ENCODE measurements at regions not wholly inside any gene's neighbourhood (a gene's known extent, or its start where the extent isn't known, plus 50 kb on each side); places are given as distances from the start of the nearest gene placed in this dataset.

DNA sequence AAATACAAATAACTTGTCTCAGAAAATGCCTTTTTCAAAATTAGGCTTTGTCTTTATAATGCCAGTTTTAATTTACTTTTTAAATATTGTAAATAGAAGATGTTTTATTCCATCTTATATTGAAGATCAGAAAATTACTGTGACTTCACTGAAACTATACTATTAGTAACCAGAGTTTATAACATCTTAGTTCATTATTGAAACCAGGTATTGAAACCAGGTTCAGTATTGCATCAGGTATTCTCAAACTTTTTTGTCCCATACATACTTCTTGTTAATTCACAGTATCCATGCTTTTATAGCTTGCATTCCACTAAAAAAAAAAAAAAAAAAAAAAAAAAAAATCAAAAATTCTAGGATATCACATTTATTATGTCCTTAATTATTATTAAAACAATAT is 227.5 kb downstream of the GXYLT1 start (continued):
- TF ChIP-seq, protein P1, sequence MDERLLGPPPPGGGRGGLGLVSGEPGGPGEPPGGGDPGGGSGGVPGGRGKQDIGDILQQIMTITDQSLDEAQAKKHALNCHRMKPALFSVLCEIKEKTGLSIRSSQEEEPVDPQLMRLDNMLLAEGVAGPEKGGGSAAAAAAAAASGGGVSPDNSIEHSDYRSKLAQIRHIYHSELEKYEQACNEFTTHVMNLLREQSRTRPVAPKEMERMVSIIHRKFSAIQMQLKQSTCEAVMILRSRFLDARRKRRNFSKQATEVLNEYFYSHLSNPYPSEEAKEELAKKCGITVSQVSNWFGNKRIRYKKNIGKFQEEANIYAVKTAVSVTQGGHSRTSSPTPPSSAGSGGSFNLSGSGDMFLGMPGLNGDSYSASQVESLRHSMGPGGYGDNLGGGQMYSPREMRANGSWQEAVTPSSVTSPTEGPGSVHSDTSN (CRISPR knock-in tag; IDR thresholded peaks at IDR 0.05; ENCODE audit: low read depth) = no peak
- TF ChIP-seq, protein P1 (tag; conservative IDR thresholded peaks at IDR 0.05; ENCODE audit: low read depth) = no peak

DNA sequence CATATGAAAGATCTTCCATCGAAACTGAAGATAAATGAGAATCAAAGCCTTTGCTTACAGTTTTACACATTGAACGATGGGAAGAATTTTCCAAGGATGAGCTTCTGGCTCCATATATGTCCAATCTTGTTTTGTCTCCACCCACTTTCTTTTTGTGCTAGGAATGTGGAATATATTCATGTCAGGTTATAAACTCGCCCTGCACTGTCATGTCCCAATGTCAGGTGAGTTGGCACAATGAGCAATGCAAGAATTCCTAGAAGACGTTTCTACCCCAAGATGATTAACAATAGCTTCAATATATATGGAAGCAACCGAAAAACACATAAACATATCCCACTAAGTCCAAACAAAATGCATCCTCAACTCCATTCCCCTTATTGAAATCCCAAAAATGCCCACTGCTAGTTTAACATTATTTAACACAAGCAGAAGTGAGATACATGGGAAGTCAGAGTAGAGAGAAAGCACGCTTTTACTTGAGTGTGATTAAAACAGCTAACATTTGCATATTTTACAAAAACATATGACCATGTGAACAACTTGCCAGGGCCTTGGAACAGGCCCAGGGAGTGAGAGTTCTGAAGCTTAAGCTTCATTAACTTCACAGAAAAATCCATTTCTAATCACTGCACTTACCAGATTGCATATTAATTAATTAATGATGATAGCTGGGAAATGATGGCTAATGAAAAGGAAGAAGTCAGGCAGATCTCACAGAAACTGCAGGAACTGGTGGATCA is 233.9 kb downstream of the GXYLT1 start:
- ChIA-PET POLR2A (interaction anchor here (1.0 kb wide), 2 partner anchors 9 to 10 kb away, joined by 3 read pairs; no protein-coding TSS in a partner anchor), CTCF (ENCODE audit: low intra/inter-chr PET ratio) (no interaction called here)
- Histone ChIP-seq H3K9ac (ENCODE audit: insufficient read depth in 1 of 2, low read depth in 2 of 2, low read length in 2 of 2) (no peak overlapping the region), H3K79me2 (ENCODE audit: control insufficient read depth, insufficient read depth, low read length) (no peaks in the 10 kb centered on the region), H3K27ac (ENCODE audit: extremely low read depth, low read depth, low read length) (no peak overlapping the region), H3K4me2 (ENCODE audit: insufficient read depth, low read length) (no peak overlapping the region), H3K27me3 (ENCODE audit: control insufficient read depth in 2 of 2, insufficient read depth in 2 of 2, low read length in 2 of 2) (no peaks in the 10 kb centered on the region), H3K9me1 (ENCODE audit: control insufficient read depth, insufficient read depth, low read length) (no peaks in the 10 kb centered on the region), H3K36me3 (ENCODE audit: control insufficient read depth, insufficient read depth, low read length) (no peaks in the 10 kb centered on the region), H2AFZ (ENCODE audit: low read depth, low read length) (no peak overlapping the region), H3K9me3 (replicated peaks; ENCODE audit: control insufficient read depth, insufficient read depth, low read depth, low read length) (no peaks in the 10 kb centered on the region), H4K20me1 (replicated peaks; ENCODE audit: control insufficient read depth, insufficient read depth, low read length) (no peaks in the 10 kb centered on the region), H3K4me1 (replicated peaks in 1 of 2; ENCODE audit: control insufficient read depth in 2 of 2, insufficient read depth in 2 of 2, low read length in 2 of 2) (no peaks in the 10 kb centered on the region), H3K4me3 (no peak overlapping the region)
- 0% methylated on average over 6 of the region's 6 CpGs for WGBS (ENCODE audit: insufficient coverage, low coverage, missing lambda C conversion rate)
- FAIRE-seq (no peak), ATAC-seq (no peak), DNase-seq (ENCODE audit: extremely low read depth in 1 of 4, low spot score in 3 of 4) (no peak)
- TF ChIP-seq FOXJ3 (CRISPR knock-in tag; IDR thresholded peaks at IDR 0.05) (no peak), SIN3B (IDR thresholded peaks at IDR 0.05; ENCODE audit: low read depth) (no peak), SLC30A9 (CRISPR knock-in tag; IDR thresholded peaks at IDR 0.05) (no peak), ARNT (IDR thresholded peaks at IDR 0.05) (no peak), ZNF668 (CRISPR knock-in tag; IDR thresholded peaks at IDR 0.05) (no peak), RBM39 (optimal IDR thresholded peaks at IDR 0.05; ENCODE audit: low read depth, low read length) (no peak), TBL1XR1 (IDR thresholded peaks at IDR 0.05; ENCODE audit: low read length in 2 of 2) (no peak)
- TF ChIP-seq, protein P2, sequence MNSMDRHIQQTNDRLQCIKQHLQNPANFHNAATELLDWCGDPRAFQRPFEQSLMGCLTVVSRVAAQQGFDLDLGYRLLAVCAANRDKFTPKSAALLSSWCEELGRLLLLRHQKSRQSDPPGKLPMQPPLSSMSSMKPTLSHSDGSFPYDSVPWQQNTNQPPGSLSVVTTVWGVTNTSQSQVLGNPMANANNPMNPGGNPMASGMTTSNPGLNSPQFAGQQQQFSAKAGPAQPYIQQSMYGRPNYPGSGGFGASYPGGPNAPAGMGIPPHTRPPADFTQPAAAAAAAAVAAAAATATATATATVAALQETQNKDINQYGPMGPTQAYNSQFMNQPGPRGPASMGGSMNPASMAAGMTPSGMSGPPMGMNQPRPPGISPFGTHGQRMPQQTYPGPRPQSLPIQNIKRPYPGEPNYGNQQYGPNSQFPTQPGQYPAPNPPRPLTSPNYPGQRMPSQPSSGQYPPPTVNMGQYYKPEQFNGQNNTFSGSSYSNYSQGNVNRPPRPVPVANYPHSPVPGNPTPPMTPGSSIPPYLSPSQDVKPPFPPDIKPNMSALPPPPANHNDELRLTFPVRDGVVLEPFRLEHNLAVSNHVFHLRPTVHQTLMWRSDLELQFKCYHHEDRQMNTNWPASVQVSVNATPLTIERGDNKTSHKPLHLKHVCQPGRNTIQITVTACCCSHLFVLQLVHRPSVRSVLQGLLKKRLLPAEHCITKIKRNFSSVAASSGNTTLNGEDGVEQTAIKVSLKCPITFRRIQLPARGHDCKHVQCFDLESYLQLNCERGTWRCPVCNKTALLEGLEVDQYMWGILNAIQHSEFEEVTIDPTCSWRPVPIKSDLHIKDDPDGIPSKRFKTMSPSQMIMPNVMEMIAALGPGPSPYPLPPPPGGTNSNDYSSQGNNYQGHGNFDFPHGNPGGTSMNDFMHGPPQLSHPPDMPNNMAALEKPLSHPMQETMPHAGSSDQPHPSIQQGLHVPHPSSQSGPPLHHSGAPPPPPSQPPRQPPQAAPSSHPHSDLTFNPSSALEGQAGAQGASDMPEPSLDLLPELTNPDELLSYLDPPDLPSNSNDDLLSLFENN (IDR thresholded peaks at IDR 0.05; ENCODE audit: low read depth in 2 of 2, low read length in 2 of 2) = no peak
- intact Hi-C loops (cut with micrococcal nuclease) (no loop called here), in situ Hi-C loops (cut with MboI) (no loop called here)
- no TSS peak for BruUV-seq (replicated peaks)

All from K562 (cell line).